WI38 (cell line): ENCODE measurements at regions not wholly inside any gene's neighbourhood (a gene's known extent, or its start where the extent isn't known, plus 50 kb on each side); places are given as distances from the start of the nearest gene placed in this dataset.

ENCODE experiments used
- H3K4me3 ChIP-seq: 2 replicates; pipeline ENCODE4 v1.5.1; 2011; ENCODE audit warnings: low read depth, mild to moderate bottlenecking, control low read depth, low read length
- CTCF ChIP-seq: IDR thresholded peaks from 2 replicates; pipeline ENCODE4 v1.5.1; 2012; ENCODE audit warnings: low read depth, mild to moderate bottlenecking, control low read depth, low read length

DNA sequence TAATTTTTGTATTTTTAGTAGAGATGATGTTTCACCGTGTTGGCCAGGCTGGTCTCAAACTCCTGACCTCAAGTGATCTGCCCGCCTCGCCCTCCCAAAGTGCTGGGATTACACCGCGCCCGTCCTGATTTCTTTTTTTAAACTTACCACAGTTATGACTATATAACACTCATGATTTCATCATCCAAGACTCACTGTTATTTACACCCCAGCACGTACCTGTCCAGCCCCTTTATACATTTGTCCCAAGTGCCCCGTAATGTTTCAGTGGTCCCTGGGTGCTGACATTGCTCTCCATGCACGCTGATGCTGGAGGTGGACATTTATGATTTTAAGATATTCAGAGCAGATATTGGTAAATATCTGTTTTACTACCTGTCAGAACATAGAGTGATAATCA lies 219.9 kb upstream of the GMDS start:
- no peak for TF ChIP-seq CTCF
- no peak overlapping the region for H3K4me3 ChIP-seq

- no peak for TF ChIP-seq CTCF
- H3K4me3 ChIP-seq: no peak overlapping the region
Observed at GRCh38 chr6:2464641-2465040, 219.2 kb upstream of the GMDS start.

DNA sequence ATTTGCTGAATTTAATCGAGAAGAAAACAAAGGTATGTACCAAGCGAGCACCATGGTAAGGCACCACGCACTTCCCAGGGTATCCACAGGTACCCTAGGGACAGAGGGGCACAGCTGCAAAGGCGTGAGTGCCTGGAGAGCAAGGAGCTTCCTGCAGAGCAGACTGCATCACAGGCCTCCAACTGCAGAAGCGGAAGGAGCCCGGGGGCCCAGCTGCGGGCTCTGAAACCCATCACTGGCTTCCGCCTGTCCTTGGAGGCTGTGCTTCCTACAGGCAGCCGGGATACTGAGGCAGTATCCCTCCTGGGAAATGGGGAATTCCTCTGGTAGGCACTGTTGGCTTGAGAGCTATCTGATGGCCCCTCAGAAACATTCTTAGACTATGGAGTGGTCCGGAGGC lies 217.4 kb upstream of the GMDS start:
- no peak overlapping the region for H3K4me3 ChIP-seq
- no peak for TF ChIP-seq CTCF

GRCh38 chr6:2460216-2460745 lies 214.9 kb upstream of the GMDS start:
- no peak for TF ChIP-seq CTCF
- H3K4me3 ChIP-seq: no peak overlapping the region

GRCh38 chr6:2454180-2454579 lies 208.8 kb upstream of the GMDS start:
- no peak overlapping the region for H3K4me3 ChIP-seq

GRCh38 chr6:2450546-2450945 lies 205.1 kb upstream of the GMDS start:
- H3K4me3 ChIP-seq: no peak overlapping the region
- no peak for TF ChIP-seq CTCF

More at GRCh38 chr6:2454180-2454579, 208.8 kb upstream of the GMDS start:
- no peak for TF ChIP-seq CTCF

DNA sequence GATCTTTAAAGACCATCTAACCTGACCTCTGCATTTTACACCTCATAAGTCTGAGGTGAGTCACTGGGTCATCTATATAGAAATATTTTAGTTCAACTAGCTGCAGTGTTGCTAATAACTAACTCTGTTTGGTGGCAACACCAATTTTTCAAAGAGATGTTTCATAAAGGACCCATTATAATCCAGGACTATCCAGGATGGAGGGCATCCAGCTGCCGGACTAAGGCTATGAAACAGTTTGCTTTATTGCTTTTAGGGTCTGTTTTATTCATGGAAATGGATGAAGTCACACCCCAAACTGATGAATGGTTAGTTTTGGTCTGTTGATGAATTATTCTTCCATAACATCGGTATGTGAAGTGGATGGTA lies 204.2 kb upstream of the GMDS start:
- TF ChIP-seq CTCF: no peak
- H3K4me3 ChIP-seq: no peak overlapping the region
